GM12864 (cell line): ENCODE measurements at regions not wholly inside any gene's neighbourhood (a gene's known extent, or its start where the extent isn't known, plus 50 kb on each side); places are given as distances from the start of the nearest gene placed in this dataset.

Experiments
- DNase-seq: peaks from one replicate; pipeline ENCODE4 v3.0.0-alpha.2; 2011; ENCODE audit warnings: low read depth
- H3K4me3 ChIP-seq: 2 replicates; pipeline ENCODE4 v1.5.1; 2011; ENCODE audit warnings: mild to moderate bottlenecking, low read depth, low read length, control low read depth
- CTCF ChIP-seq: IDR thresholded peaks from 2 replicates; pipeline ENCODE4 v1.5.1; 2011; ENCODE audit warnings: low read depth, mild to moderate bottlenecking, moderate library complexity, low read length, control low read depth, inconsistent platforms; ENCODE audit errors: missing control alignments

DNA sequence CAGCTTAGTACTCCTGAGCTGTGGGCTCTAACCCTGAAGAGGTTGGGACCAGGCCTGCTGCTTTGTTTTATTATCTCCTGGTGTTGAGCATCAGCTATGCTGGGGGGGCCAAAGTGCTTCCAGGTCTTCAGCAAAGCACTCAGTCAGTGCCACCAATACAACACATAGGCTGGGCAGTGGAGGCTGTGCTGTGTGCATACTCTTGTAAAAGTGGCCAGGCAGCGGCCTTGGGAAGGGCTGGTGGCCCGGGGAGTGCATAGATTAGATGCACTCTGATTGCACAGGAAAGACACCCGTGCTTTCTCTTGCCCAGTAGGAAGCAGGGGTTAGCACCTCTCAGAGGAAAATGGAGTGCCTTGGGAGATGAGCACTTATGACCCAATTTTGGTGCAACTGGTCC, 534.0 kb downstream of the ARAP2 start:
- no peak for TF ChIP-seq CTCF
- no peak overlapping the region for H3K4me3 ChIP-seq
- DNase-seq = no peak

DNA sequence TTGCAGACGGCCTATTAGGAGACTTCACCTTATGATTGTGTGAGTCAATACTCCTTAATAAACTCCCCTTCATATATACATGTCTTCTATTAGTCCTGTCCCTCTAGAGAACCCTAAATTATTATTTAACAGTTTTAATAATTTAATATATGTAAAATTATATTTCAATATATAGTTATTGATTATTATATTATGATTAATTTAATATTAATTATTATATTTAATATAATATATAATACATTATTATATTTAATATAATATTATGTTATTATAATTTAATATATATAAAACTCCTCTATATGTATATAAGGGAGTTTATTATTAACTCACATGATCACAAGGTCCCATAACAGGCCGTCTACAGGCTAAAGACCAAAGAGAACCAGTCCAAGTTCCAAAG, 533.2 kb downstream of the ARAP2 start:
- H3K4me3 ChIP-seq = no peak overlapping the region
- no peak for DNase-seq
- TF ChIP-seq CTCF = no peak

GRCh38 chr4:35723973-35724372, 520.3 kb downstream of the ARAP2 start:
- H3K4me3 ChIP-seq = no peak overlapping the region
- no peak for DNase-seq
- no peak for TF ChIP-seq CTCF

DNA sequence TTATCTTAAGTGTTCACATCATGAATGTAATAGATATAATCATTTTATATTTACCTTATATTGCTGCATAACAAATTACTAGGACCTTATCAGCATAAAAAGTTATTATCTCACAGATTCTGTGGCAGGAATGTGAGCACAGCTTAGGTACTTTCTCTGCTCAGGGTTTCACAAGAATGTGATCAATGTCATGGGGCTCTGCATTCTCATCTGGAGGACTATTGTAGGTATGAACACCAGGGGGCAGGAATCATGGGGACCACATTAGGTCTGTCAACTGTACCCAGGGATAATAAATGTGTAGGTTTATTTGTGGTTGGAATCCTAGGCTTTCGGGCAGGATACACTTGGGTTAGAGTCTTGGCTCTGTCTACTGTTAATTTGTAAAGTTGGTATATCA, 519.2 kb downstream of the ARAP2 start:
- peak; percentile 37 for TF ChIP-seq CTCF
- no peak for DNase-seq
- H3K4me3 ChIP-seq = no peak overlapping the region

DNA sequence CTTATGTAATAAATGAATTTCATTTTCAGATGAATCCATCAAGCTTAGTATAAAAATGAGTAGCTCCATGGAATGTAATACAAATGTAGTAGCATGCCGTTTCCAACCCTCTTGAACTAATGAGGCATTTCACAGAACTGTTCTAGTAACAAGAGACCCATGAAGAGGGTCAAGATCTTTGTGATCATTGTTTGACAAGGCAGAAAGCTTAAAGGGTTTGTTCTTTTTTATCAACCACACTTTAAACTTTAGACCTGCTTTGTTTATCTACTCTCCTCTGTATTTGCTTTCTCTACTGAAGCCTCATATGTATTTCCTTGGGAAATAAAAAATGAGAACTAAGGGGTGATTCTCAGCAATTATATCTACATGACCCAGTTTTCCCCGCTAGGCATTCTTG, 513.9 kb downstream of the ARAP2 start:
- DNase-seq = no peak
- TF ChIP-seq CTCF = no peak
- H3K4me3 ChIP-seq = no peak overlapping the region

DNA sequence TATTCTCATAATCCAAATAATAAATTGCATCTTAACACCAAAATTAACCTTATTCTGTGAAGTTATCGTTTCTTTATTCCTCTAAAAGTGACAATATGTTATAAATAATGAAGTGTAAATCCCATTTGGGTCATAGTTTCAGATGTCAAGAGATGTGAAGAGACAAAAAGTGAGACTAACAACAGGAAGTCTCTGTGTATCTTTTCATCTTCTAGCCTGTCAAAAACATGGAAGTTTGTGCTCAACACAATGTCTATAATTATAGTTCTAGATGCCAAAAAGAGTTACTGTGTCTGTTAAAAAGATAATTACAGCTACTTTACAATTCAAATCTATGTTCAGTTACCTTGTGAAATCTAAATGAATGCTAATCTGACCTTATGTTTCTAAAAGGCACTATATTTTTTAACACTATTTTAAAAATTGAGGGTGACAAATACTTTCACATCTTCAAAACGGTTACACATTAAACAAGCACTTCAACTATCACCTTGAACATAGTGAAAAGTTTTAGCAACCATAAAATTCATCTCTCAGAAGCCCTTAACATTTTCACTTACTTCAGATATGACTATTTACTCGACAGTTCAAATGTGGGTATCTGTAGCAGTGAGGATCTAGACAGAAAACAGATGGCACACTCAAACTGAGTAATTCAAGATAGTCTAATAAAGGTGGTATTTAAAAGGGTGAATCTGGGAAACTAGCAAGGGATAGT, 509.8 kb downstream of the ARAP2 start:
- TF ChIP-seq CTCF = no peak
- H3K4me3 ChIP-seq = no peak overlapping the region
- no peak for DNase-seq

DNA sequence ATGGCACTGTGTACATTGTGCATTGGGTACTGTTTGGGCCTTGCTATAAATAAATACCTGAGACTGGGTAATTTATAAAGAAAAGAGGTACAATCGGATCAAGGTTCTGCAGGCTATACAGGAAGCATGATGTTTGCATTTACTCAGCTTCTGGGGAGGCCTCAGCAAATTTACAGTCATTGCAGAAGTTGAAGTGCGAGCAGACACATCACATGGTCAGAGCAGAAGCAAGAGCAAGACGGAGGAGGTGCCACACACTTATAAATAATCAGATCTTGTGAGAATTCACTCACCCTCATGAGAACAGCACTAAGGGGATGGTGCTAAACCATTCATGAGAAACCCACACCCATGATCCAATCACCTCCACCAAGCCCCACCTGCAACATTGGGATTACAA, 505.0 kb downstream of the ARAP2 start:
- no peak overlapping the region for H3K4me3 ChIP-seq
- no peak for TF ChIP-seq CTCF
- DNase-seq = no peak
